HEK293 (cell line): ENCODE measurements at regions not wholly inside any gene's neighbourhood (a gene's known extent, or its start where the extent isn't known, plus 50 kb on each side); places are given as distances from the start of the nearest gene placed in this dataset.

Experiments used
- ZBTB48 ChIP-seq: fragments of 450-650 bp; formaldehyde crosslinking; IDR thresholded peaks from 2 replicates; pipeline ENCODE4 v1.5.1; 2016; ENCODE audit warnings: missing biosample characterization, missing genetic modification characterization
- ZNF350 ChIP-seq: fragments of 450-650 bp; formaldehyde crosslinking; IDR thresholded peaks from 2 replicates; pipeline ENCODE4 v1.5.0; 2017; ENCODE audit warnings: missing biosample characterization, mild to moderate bottlenecking, missing genetic modification characterization
- ZNF596 ChIP-seq: fragments of 450-650 bp; IDR thresholded peaks from 2 replicates; pipeline ENCODE4 v1.5.0; 2018; ENCODE audit warnings: missing biosample characterization, mild to moderate bottlenecking, missing genetic modification characterization, moderate library complexity
- TF ChIP-seq, protein P1 (sequence below): fragments of 450-650 bp; formaldehyde crosslinking; IDR thresholded peaks from 2 replicates; pipeline ENCODE4 v1.5.1; 2016; ENCODE audit warnings: missing biosample characterization, missing genetic modification characterization

DNA sequence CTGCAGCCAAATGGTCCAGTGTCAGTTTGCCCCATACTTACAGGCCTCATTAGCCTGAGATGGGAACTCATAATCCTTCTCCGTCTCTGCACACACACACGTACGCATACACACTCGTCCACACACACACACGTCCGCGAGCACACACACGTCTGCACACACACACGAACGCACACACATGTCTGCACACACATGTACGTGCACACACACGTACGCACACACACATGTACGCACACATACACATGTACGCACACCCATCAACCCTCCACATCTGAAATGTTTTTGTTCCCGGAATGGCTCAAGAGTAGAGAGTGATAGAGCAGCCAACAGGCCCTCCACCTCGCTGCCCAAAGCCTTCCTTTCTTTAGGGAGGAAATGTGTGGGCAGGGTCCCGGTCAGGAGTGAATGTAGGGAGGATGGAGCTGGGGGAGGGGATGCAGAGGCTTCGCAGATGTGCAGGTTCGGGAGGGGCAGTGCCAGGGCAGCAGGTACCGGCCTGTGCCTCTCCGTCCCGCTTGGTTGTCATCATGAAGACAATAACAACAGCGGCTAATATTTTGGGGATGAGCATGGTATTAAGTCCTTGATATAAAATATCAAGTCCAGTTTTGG is 52.7 kb downstream of the PTGR3 start:
- no peak for TF ChIP-seq ZNF350
- TF ChIP-seq, protein P1, sequence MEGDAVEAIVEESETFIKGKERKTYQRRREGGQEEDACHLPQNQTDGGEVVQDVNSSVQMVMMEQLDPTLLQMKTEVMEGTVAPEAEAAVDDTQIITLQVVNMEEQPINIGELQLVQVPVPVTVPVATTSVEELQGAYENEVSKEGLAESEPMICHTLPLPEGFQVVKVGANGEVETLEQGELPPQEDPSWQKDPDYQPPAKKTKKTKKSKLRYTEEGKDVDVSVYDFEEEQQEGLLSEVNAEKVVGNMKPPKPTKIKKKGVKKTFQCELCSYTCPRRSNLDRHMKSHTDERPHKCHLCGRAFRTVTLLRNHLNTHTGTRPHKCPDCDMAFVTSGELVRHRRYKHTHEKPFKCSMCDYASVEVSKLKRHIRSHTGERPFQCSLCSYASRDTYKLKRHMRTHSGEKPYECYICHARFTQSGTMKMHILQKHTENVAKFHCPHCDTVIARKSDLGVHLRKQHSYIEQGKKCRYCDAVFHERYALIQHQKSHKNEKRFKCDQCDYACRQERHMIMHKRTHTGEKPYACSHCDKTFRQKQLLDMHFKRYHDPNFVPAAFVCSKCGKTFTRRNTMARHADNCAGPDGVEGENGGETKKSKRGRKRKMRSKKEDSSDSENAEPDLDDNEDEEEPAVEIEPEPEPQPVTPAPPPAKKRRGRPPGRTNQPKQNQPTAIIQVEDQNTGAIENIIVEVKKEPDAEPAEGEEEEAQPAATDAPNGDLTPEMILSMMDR: no peak
- no peak for TF ChIP-seq ZBTB48 (tag by site-specific recombination)
- TF ChIP-seq ZNF596: no peak
